SK-N-DZ (cell line): ENCODE measurements at regions not wholly inside any gene's neighbourhood (a gene's known extent, or its start where the extent isn't known, plus 50 kb on each side); places are given as distances from the start of the nearest gene placed in this dataset.

Experiments
- DNase-seq: peaks from one replicate; pipeline ENCODE4 v3.0.0-alpha.2; 2015; ENCODE audit warnings: low spot score

DNA sequence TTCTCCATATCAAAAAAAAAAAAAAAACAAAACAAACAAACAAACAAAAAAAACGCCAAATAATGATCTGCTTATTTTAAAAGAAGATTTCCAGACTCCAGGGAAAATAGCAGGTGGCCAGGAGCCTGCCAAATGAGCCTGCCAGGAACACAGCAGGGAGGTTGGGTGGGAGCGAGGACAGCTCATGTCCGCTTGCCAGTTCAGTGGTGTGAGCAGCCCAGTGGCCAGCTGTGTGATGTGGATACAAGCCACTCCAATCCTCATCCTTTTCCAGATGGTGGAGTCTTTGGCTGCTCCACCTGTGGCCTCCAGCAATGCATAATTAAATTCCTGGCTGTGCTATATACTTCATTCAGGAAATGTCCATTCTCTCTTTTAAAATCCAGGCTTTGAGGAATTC lies 1025.1 kb upstream of the C9orf72 start:
- DNase-seq: no peak

GRCh38 chr9:28600226-28600625 lies 1026.9 kb upstream of the C9orf72 start:
- DNase-seq: no peak

DNA sequence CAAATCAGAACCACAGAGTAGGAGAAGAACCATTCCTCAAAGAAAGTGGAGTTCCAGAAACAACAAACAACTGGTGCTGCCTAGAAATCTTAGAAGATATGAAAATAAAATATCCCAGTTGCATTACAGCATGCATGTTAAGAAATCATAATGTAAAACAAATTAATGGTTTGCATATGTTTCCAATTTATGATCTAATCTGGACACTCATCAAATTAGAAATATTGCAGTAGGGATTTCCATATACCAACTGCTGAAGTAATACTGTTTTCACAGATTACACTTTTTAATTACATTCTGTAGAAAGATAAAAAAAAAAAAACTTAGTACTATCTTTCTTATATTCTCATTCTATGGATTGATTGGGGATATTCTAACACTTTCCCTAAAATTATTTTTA lies 1034.6 kb upstream of the C9orf72 start:
- no peak for DNase-seq

GRCh38 chr9:28610339-28610738 lies 1037.1 kb upstream of the C9orf72 start:
- DNase-seq: no peak

- no peak for DNase-seq
These were observed 1043.0 kb upstream of the C9orf72 start for GRCh38 chr9:28616310-28616709.

- DNase-seq: no peak
These were observed 1046.7 kb upstream of the C9orf72 start for GRCh38 chr9:28620011-28620410.

GRCh38 chr9:28620661-28621060 lies 1047.4 kb upstream of the C9orf72 start:
- DNase-seq: no peak

- no peak for DNase-seq
These were observed 1051.5 kb upstream of the C9orf72 start for GRCh38 chr9:28624771-28625170.

- DNase-seq: no peak
These were observed 1054.8 kb upstream of the C9orf72 start for GRCh38 chr9:28628031-28628430.

- no peak for DNase-seq
These were observed 1075.4 kb upstream of the C9orf72 start for GRCh38 chr9:28648723-28649122.

- no peak for DNase-seq
These were observed 1077.0 kb upstream of the C9orf72 start for GRCh38 chr9:28650327-28650726.

DNA sequence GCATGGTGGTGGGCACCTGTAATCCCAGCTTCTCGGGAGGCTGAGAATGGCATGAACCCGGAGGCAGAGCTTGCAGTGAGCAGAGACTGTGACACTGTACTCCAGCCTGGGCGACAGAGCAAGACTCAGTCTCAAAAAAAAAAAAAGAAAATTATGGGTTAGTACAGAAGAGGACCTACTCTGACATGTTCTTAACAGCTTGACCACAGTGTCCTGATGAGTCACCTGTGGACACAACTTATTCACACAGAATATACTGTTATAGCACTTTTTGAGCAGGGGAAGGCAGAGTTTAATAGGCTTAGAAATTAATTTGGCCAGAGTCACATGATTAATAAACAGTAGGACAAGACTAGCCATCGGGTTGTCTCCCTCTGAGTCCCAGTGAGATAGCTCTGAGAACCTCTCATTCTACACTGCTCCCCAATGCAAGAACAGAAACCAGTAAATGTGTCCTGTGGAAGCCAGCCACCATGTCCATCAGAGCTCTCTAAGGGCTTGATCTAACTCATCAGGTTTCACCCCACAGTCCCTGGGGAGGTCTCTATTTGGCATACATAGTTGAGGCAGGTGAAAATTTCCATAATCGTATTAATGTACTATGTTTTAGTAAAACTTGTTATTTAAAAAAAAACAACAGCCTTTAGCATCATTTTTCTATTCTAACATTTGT lies 1077.9 kb upstream of the C9orf72 start:
- no peak for DNase-seq

DNA sequence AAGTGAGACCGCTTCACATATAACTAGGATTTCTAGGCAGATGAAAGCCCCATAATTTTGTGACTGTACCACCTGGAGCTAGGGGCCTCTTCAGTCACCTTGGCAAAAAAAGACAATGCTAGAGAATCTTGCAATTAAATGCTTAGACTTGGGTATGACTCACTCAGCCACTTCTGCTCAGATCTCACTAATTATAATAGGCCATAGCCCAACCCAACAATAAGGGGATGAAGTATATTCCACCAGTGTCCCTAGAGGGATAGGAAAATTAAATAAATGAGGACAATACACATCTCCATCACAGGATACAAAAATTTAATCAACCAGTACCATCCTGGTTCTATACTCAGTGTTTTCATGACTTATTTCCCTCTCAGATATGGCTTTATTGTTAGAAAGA lies 1079.9 kb upstream of the C9orf72 start:
- no peak for DNase-seq

GRCh38 chr9:28656727-28657126 lies 1083.4 kb upstream of the C9orf72 start:
- no peak for DNase-seq

DNA sequence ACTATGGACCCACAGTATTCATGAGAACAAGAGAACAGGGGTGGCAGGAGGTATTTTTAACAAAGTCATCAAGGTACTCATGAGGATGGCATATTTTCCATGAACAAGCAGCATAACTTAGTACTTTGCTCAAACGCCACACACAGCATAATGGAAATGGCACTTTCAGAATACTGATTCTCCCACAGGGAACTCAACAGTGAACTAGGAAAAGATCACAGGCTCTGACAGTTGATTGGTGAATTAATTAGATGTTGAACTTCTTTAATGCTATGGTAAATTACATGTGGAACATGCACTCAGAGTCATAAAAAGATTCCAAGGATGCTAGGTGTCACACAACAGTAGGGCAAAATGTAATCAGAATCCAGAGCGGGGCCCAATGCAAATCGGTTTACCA lies 1088.6 kb upstream of the C9orf72 start:
- no peak for DNase-seq

DNA sequence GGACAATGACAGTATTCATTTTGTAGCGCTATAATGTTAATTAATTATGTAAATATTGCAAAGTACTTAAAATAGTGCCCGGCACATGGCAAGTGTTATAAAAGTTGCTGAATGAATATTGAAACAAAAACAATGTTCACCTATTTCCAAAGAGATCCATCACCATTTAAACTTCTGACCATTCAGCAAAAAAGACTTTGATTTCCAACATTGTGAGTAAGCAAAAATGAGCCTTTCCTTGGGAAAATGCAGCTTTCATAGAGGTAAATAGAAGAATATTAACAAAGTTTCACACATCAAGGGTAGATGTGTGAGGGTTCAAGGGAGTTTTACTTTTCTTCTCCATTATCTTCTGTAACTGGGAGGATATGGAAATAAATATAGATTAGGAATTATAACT lies 1089.4 kb upstream of the C9orf72 start:
- no peak for DNase-seq

- DNase-seq: no peak
These were observed 1094.9 kb upstream of the C9orf72 start for GRCh38 chr9:28668158-28668557.

GRCh38 chr9:28671000-28671399 lies 1097.7 kb upstream of the C9orf72 start:
- no peak for DNase-seq

DNA sequence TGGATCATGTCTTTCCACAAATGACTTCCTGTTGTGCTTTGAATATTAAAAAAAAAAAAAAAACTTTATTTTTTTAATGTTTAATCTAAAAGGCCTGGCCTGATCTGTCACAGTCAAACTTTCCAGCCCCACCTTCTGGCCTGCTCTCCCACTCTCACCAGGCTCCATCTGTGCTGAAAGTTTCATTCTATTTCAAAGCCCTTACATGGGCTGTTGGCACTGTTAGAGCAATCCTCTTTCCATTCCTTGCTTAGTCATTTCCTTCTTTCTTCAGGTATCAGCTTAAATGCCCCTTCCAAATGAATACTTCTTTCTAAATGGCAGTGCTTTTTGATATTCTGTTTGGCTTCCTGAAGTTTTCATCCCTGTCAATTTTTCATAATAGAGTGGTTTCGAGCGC lies 1104.8 kb upstream of the C9orf72 start:
- DNase-seq: no peak

GRCh38 chr9:28688172-28688571 lies 1114.9 kb upstream of the C9orf72 start:
- no peak for DNase-seq

DNA sequence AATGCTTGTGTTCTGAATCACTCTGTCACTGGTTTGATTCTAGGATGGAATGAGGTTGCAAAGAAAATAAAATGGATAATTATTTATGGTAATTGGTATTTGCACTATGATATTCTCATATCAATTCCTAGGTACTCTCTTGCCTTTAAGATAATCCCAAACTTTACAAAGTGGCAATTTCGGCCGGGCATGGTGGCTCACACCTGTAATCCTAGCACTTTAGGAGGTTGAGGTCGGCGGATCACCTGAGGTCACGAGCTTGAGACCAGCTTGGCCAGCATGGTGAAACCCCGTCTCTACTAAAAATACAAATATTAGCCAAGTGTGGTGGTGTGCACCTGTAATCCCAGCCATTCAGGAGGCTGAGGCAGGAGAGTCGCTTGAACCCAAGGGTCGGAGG lies 1118.7 kb upstream of the C9orf72 start:
- no peak for DNase-seq

- DNase-seq: peak; percentile 22
These were observed 1123.7 kb upstream of the C9orf72 start for GRCh38 chr9:28696960-28697359.

GRCh38 chr9:28699632-28700031 lies 1126.4 kb upstream of the C9orf72 start:
- DNase-seq: peak; percentile 49

DNA sequence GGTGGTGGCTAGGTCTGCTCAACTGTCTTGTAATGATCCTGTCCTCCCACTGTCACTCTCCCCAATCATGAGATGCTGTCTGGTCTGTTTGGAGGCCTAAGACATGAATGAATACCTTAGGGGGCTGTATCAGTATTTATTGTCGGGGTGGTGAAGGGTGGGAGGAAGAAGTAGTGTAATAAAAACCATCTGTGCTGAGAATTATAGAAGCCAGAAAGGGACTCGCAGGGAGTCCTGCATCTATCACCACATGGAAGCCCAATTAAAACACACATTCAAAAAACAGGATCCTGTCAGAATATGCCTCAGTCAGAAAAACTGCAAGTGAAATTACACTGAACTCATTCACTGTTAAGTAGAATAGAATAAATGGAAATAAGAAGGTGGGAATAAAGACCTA lies 1134.3 kb upstream of the C9orf72 start:
- DNase-seq: no peak
